Fibroblast of the aortic adventitia (primary cell): ENCODE measurements at regions not wholly inside any gene's neighbourhood (a gene's known extent, or its start where the extent isn't known, plus 50 kb on each side); places are given as distances from the start of the nearest gene placed in this dataset.

Experiments
- DNase-seq: peaks from one replicate; pipeline ENCODE4 v3.0.0-alpha.2; 2010; ENCODE audit warnings: low read depth
- H3K4me3 ChIP-seq: 2 replicates; pipeline ENCODE4 v1.5.1; 2011; ENCODE audit warnings: low read depth, mild to moderate bottlenecking, control low read depth, low read length, moderate library complexity
- CTCF ChIP-seq: IDR thresholded peaks from 2 replicates; pipeline ENCODE4 v1.5.1; 2011; ENCODE audit warnings: mild to moderate bottlenecking, low read length, control low read depth, inconsistent platforms; ENCODE audit not compliant: insufficient read depth

- TF ChIP-seq CTCF: no peak
- no peak for DNase-seq
- no peak overlapping the region for H3K4me3 ChIP-seq
These were observed 1404.1 kb downstream of the CDH11 start for GRCh38 chr16:63717806-63718205.

GRCh38 chr16:63714876-63715275 is 1407.0 kb downstream of the CDH11 start:
- no peak overlapping the region for H3K4me3 ChIP-seq
- DNase-seq: no peak
- TF ChIP-seq CTCF: no peak

GRCh38 chr16:63712725-63713124 is 1409.1 kb downstream of the CDH11 start:
- no peak for TF ChIP-seq CTCF
- H3K4me3 ChIP-seq: no peak overlapping the region
- DNase-seq: no peak

GRCh38 chr16:63703612-63704011 is 1418.3 kb downstream of the CDH11 start:
- no peak for TF ChIP-seq CTCF
- no peak for DNase-seq
- H3K4me3 ChIP-seq: no peak overlapping the region

- no peak for TF ChIP-seq CTCF
- H3K4me3 ChIP-seq: no peak overlapping the region
- DNase-seq: no peak
These were observed 1418.8 kb downstream of the CDH11 start for GRCh38 chr16:63702981-63703590.

GRCh38 chr16:63697736-63698135 is 1424.1 kb downstream of the CDH11 start:
- TF ChIP-seq CTCF: no peak
- no peak overlapping the region for H3K4me3 ChIP-seq
- no peak for DNase-seq

GRCh38 chr16:63695347-63695746 is 1426.5 kb downstream of the CDH11 start:
- TF ChIP-seq CTCF: no peak
- DNase-seq: no peak
- H3K4me3 ChIP-seq: no peak overlapping the region
